Hindlimb muscle (tissue), 1 donor: ENCODE measurements at regions not wholly inside any gene's neighbourhood (a gene's known extent, or its start where the extent isn't known, plus 50 kb on each side); places are given as distances from the start of the nearest gene placed in this dataset.
A peak's percentile ranks its signal among the peaks of the same experiment; 100 is the strongest.

ENCODE experiments used
- DNase-seq: peaks from one replicate; pipeline ENCODE4 v3.0.0-alpha.2; 2013

DNA sequence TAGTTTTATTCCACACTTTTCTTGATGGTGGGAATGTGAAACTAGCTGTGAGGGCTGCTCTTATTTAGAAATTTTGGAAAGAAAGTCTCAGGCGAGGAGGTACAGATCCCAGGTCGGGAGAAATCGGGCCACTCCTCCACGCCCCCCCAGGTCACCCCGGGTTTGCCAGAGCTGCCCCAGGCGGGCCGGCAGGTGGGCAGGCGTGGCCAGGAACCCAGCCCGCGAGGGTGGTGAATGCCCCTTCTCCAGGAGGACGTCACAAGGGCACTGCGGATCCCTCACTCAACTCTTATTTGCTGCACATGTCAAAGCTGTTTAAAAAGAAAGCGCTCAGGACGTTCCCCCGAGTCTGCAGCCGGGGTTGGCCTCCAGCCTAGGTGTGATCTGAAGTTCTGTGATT is 60.5 kb upstream of the SLCO4A1 start:
- DNase-seq: no peak

DNA sequence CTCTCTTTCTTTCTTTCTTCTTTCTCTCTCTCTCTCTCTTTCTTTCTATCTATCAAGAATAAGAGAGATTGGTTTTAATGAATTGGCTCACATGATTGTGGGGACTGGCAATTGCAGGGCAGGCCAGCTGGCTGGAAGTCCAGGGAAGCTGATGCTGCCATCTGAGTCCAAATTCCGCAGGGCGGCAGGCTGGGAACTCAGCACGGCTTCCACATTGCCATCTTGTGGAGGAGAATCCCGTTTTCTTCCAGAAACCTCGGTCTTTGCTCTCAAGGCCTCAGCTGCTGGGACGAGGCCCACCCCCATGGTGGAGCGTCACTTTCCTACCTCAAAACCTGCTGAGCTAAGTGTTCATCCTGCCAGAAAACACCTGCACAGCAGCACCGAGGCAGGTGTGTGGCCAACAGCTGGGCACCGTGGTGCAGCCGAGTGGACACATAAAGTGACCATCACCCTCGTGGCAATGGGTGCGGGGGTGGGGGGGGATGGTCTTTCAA is 58.8 kb upstream of the SLCO4A1 start:
- peak; percentile 20 for DNase-seq

DNA sequence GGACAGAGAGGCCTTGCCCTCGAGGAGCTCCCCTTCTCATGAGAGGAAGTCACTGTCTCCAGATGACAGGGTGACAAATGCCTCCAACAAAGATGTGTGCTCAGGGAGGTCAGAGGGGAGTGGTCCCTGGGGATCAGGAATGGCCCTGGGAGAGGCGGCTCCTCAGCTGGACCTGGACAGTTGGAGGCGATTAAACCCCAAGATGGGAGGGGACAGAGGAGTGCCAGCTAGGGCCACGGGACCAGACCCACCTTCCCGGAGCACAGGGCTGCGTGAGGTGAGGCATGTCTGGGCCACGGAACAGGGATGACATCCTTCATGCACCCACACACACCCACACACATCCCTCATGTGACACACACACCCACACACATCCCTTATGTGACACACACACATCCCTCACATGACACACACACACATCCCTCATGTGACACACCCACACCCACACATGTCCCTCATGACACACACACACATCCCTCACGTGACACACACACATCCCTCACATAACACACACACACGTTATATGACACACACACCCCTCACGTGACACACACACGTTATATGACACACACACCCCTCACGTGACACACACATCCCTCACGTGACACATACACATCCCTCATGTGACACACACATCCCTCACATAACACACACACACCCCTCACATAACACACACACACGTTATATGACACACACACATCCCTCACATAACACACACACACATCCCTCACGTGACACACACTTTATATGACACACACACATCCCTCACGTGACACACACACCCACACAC is 57.4 kb upstream of the SLCO4A1 start:
- no peak for DNase-seq

DNA sequence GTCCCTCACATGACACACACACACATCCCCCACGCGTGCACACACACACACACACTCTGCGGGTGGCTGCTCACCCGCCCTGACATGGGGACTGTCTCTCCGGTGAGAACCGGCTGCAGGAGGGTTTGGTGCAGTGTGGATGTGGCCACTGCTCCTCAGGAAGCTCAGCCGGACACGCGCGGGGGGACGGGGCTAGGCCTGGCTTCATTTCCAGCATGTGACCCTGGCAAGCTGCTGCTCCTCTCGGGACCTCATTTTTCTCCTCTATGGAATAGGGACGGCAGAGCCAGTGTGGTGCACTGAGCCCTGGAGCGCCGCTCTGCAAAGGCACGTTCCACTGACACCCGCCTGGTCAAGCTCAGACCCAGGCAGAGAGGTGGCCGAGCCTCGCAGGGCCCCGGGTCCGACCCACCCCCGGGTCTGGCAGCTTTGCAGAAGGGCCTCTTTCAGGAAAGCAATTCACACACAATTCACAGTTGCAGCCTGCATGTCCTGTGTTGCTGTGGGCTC is 56.8 kb upstream of the SLCO4A1 start:
- no peak for DNase-seq

DNA sequence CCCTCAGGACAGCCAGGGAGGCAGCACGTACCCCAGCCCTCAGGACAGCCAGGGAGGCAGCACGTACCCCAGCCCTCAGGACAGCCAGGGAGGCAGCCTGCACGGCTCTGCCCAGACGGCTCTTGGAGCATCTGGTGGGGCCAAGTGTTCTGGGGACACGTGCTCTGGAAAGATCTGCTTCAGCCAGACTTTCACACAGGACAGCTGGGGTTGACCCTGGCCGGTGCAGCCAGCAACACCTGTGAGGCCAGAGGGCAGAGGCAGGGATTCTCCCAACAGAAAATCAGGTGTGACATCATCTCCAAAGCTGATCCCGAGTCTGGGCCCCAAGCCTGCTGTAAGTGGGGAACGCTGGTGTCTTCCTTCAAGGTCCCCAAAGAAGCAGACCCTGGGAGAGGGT is 55.5 kb upstream of the SLCO4A1 start:
- DNase-seq: no peak

DNA sequence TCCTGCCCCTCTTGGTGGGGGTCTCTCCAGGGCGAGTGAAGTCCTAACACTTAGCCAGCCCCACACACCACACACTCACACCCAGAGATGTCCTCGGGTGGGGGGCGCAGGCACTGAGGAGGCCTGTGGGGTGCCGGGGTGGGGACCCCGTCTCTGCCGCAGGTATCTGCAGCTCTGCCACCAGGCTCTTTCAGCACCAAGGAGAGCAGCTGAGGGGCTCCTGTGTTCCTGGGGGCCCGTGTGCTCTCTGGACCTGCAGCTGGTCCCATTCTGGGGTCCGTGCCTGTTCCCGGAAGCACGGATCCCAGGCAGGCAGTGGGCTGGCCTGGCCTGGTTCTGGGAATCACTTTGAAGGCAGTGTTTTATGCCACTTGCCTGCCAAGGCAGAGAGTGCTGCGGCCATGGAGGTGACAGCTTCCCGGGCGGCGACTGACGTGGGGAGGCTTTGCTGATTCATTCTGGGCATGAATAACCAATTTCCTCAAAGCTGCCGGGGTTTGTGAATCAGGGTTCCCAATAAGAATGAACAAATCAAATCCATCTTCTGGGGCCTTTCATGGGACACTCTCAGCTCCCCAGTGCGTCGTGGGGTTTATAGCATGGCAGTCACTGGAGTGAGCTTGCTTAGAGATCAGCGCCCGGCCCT is 54.4 kb upstream of the SLCO4A1 start:
- no peak for DNase-seq

DNA sequence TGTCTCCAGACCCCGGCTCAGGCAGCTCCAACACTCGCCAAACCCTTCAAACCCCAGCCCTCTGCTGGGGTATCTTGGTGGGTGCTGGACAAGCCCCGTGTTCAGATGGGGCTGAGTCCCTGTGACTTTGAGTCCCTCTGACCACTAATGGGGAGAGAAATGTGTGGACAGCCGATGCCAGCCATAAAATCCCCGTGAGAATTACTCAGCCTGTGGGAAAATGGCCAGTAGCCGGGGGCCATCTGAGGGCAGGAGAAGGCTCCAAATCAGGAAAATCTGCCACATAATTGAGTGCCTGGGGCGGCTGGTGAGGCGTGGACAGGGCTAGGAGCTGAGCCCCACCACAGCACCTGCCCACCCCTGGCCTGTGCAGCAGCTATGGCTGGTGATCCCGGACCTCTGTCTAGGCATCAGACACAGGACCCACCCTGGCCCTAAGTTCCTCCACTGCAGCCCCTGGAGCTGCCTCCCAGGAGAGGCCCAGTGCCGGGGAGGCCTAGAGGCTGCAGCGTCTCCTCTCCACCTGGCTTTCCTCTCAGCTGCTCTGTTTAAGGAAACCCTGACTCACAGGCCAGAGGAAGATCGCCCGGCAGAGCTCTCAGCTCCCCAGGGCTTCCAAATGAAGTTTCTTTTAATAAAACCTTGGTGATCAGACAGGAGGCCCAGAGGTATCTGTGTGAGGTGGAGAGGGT is 53.7 kb upstream of the SLCO4A1 start:
- DNase-seq: no peak

DNA sequence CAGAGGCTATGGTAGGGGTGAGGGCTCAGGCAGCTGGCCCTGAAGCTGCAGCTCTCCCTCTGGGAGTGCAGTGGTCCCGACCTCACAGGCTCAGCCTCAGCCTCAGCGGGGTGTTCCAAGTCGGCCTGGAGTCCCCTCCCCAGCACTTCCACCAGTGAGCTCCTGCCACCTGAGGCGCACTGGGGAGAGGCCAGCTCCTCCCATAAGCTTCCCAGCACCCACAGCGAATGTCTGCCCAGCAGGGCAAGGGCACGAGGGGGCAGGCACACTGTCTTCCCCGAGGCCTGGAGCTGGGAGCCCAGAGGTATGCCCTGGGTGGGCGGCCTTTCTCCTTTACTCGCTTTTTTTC is 53.2 kb upstream of the SLCO4A1 start:
- DNase-seq: no peak

DNA sequence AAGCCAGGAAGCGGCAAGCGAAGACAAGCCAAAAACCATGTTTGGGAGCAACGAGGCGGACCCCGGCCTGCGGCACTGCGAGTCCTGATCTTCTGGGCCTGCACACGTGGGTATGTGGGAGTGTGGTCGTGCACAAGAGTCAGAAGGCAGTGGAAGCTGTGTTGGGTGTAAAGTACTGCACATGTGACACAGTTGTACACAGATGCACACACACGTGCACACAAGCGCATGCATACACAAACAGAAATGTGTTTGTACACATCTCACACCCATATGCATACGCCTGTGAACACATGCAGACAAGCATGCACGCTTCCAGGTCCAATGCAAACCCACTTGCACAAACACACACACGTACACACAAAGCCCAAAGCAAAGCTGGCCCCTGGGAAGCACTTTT is 52.6 kb upstream of the SLCO4A1 start:
- no peak for DNase-seq

DNA sequence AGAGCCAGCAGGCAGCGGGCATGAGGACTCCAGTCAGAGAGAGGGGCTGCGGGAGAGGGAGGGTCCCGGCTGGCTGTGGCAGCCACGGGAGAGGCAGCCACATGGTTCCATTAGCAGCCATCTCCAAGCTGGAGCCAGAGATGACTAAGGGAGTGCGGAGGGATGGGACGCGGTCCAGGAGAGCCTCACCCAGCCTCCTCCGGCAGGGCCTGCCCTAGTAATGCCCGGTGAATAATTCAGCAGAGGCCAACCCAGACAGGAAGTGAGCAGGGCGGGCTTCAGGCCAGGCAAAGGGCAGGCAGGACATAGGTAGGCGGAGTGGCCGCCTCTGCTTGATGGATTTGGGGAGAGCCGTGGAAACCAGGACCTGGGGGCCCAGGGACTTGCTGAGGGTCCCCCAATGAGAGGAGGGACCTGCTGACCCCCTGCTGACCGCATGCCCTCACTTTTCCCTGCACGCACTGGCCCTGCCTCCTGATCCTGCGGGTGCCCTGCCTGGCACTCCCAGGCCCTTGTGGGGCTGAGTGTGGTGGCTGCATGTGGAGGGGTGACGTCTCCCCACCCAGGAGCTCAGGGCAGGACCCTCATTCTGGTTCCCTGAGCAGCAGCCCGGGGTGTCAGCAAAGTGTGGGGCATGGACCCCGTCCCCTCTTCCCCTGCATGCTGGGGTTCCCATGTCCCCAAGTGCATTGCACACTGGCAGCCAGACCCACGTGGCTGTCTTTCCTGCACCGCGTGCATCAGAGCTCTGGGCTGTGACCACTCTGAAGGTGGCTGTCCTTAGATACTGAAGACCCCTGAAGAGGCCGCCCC is 51.8 kb upstream of the SLCO4A1 start:
- DNase-seq: no peak

DNA sequence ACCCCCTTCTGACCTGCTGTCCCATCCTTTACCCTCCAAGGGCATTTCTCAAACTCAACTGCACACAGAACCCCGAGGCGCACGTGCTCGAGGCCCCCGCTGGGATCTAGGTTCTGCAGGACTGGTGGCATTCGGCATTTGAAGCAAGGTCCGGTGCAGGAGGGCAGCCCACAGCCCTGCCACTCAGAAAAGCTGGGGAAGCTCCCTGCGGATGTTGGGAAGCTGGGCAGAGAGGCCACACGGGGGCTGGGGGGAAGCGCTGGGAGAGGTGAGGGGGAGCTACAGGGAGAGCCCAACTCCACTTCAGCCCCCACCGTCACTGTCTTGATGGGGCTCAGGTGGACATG is 51.2 kb upstream of the SLCO4A1 start:
- DNase-seq: no peak

DNA sequence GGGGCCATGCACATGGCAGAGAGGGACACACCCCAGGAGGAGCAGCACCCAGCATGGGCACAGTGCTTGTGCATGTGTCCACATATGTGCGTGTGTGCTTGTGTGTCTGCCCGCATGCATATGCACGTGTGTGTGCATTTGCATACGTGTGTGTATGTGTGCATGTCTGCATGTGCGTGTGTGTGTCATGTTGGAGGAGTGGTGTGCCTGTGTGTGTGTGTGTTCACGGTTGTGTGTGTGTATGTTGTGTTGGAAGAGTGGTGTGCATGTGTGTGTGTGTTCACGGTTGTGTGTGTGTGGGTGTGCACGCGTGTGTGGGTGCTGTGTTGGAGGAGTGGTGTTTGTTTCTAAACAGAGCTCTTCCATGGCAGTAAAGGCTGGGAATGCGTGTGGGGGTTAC is 50.7 kb upstream of the SLCO4A1 start:
- no peak for DNase-seq
